ENCODE measurements at regions not wholly inside any gene's neighbourhood (a gene's known extent, or its start where the extent isn't known, plus 50 kb on each side); places are given as distances from the start of the nearest gene placed in this dataset.

GRCh38 chr3:99537416-99537815 lies 101.0 kb upstream of the COL8A1 start:
- no peak for TF ChIP-seq RAD21 (IDR thresholded peaks at IDR 0.05; ENCODE audit: low read depth)
- no peak for TF ChIP-seq EP300 (IDR thresholded peaks at IDR 0.05; ENCODE audit: borderline replicate concordance)
- TF ChIP-seq, protein P1, sequence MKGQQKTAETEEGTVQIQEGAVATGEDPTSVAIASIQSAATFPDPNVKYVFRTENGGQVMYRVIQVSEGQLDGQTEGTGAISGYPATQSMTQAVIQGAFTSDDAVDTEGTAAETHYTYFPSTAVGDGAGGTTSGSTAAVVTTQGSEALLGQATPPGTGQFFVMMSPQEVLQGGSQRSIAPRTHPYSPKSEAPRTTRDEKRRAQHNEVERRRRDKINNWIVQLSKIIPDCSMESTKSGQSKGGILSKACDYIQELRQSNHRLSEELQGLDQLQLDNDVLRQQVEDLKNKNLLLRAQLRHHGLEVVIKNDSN (IDR thresholded peaks at IDR 0.05), result no peak
- no peak for TF ChIP-seq REST (IDR thresholded peaks at IDR 0.05; ENCODE audit: low read depth)
- no peak for TF ChIP-seq CREB1 (IDR thresholded peaks at IDR 0.05; ENCODE audit: low read depth)
- TF ChIP-seq TEAD4 (IDR thresholded peaks at IDR 0.05), result no peak
- no peak for TF ChIP-seq MAX (IDR thresholded peaks at IDR 0.05)
- no peak for TF ChIP-seq FOXM1 (IDR thresholded peaks at IDR 0.05; ENCODE audit: borderline replicate concordance, low read depth)
- no peak for TF ChIP-seq CEBPB (IDR thresholded peaks at IDR 0.05)

Data from Ishikawa (cell line).